ENCODE measurements at regions not wholly inside any gene's neighbourhood (a gene's known extent, or its start where the extent isn't known, plus 50 kb on each side); places are given as distances from the start of the nearest gene placed in this dataset.
"Not testable (repeated sequence)": the region's sequence is repeated elsewhere in the genome, so short reads cannot be mapped to it uniquely, and the experiment has no call there.

- TF ChIP-seq CTCF (IDR thresholded peaks at IDR 0.05; ENCODE audit: insufficient read depth, low read length, poor library complexity, severe bottlenecking); EZH2phosphoT487 (conservative IDR thresholded peaks at IDR 0.05; ENCODE audit: low read length): not testable (repeated sequence)
These were observed 138.9 kb upstream of the TMEM229A start for GRCh38 chr7:124171812-124172211.

Data from SU-DHL-6 (cell line).